Glomerular visceral epithelial cell (primary cell): ENCODE measurements at regions not wholly inside any gene's neighbourhood (a gene's known extent, or its start where the extent isn't known, plus 50 kb on each side); places are given as distances from the start of the nearest gene placed in this dataset.

Source experiments
- DNase-seq: peaks from one replicate; pipeline ENCODE4 v3.0.0-alpha.2; 2016; ENCODE audit errors: extremely low spot score

GRCh38 chr1:223486932-223487886 is 94.0 kb downstream of the CCDC185 start:
- DNase-seq: no peak

- no peak for DNase-seq
Measured at GRCh38 chr1:223487887-223488259, 94.7 kb downstream of the CCDC185 start.

GRCh38 chr1:223489439-223489838 is 96.2 kb downstream of the CCDC185 start:
- DNase-seq: no peak

GRCh38 chr1:223490256-223490655 is 97.0 kb downstream of the CCDC185 start:
- DNase-seq: no peak
